K562 (cell line): ENCODE measurements at regions not wholly inside any gene's neighbourhood (a gene's known extent, or its start where the extent isn't known, plus 50 kb on each side); places are given as distances from the start of the nearest gene placed in this dataset.

Experiments
- CBX5 ChIP-seq: IDR thresholded peaks from 2 replicates; pipeline ENCODE4 v1.6.1; 2014; ENCODE audit warnings: low read depth, borderline replicate concordance
- IRF2 ChIP-seq: sonication (generic); formaldehyde crosslinking; IDR thresholded peaks from 2 replicates; pipeline ENCODE4 v1.8.1; 2022; ENCODE audit warnings: mild to moderate bottlenecking, missing genetic modification reagents
- MECOM ChIP-seq: fragments of 250-450 bp; sonication (Bioruptor Pico); IDR thresholded peaks from 2 replicates; pipeline ENCODE4 v1.8.0; 2022; ENCODE audit warnings: inconsistent platforms
- MXI1 ChIP-seq: IDR thresholded peaks from 2 replicates; pipeline ENCODE4 v1.6.1; 2011; ENCODE audit warnings: low read depth, mild to moderate bottlenecking, improper control_type of control experiment, low read length
- NFYB ChIP-seq: IDR thresholded peaks from 2 replicates; pipeline ENCODE4 v1.6.1; 2011; ENCODE audit warnings: mild to moderate bottlenecking, moderate library complexity; ENCODE audit not compliant: insufficient read length; ENCODE audit errors: extremely low read depth
- RNF219 ChIP-seq: fragments of 250-450 bp; sonication (Bioruptor Pico); IDR thresholded peaks from 2 replicates; pipeline ENCODE4 v1.5.0; 2022; ENCODE audit warnings: mild to moderate bottlenecking
- SRSF1 ChIP-seq: fragments of 200-400 bp; formaldehyde crosslinking; IDR thresholded peaks from 2 replicates; pipeline ENCODE4 v1.6.1; 2017; ENCODE audit warnings: mild to moderate bottlenecking, low read depth, low read length, moderate library complexity
- ZNF175 ChIP-seq: fragments of 200-800 bp; sonication (Bioruptor generic); IDR thresholded peaks from 2 replicates; pipeline ENCODE4 v1.6.1; 2016; ENCODE audit warnings: low read depth, mild to moderate bottlenecking, missing genetic modification characterization, missing compliant biosample characterization
- ZNF3 ChIP-seq: fragments of 250-450 bp; sonication (Bioruptor Pico); IDR thresholded peaks from 2 replicates; pipeline ENCODE4 v1.5.0; 2021; ENCODE audit warnings: mild to moderate bottlenecking, moderate library complexity
- ZSCAN29 ChIP-seq: fragments of 450-650 bp; IDR thresholded peaks from 2 replicates; pipeline ENCODE4 v1.6.1; 2017

DNA sequence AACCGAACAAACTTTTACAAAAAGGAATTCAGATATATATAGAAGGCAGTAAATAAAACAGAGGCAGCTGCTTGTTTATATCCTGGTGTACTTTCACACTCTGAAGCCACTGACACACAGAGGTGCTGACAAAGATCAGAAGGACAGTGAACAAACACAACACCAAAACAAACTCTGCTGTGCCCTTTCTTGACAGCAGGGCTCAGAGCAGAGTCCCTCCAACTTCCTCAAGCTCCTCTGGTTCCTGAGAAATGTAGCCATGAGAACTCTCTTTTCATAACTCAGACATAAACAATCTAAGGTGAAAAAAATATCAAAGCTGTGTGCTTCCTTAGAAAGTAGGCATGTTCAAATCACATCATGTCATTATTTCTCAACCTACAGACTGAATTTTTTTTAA lies 1052.8 kb upstream of the SPRY2 start:
- TF ChIP-seq ZNF3 (no peak), SRSF1 (no peak), NFYB (no peak), CBX5 (no peak), IRF2 (CRISPR knock-in tag) (no peak), RNF219 (CRISPR knock-in tag) (no peak), MECOM (CRISPR knock-in tag) (no peak), MXI1 (no peak), ZSCAN29 (no peak), ZNF175 (CRISPR knock-in tag) (no peak)
